ENCODE measurements at regions not wholly inside any gene's neighbourhood (a gene's known extent, or its start where the extent isn't known, plus 50 kb on each side); places are given as distances from the start of the nearest gene placed in this dataset.

- Histone ChIP-seq H3K79me2 (ENCODE audit: insufficient read depth, low read length) (no peaks in the 10 kb centered on the region), H3K27me3 (ENCODE audit: insufficient read depth, low read length) (peaks cover 19% of the 10 kb centered on the region), H4K20me1 (ENCODE audit: insufficient read depth, low read length) (no peaks in the 10 kb centered on the region), H3K27ac (ENCODE audit: low read depth, low read length) (no peak overlapping the region), H3K4me3 (ENCODE audit: insufficient read depth, low read length) (no peak overlapping the region), H3K36me3 (ENCODE audit: insufficient read depth, low read length) (no peaks in the 10 kb centered on the region), H3K9me3 (ENCODE audit: low read depth, low read length) (no peaks in the 10 kb centered on the region), H3K4me1 (ENCODE audit: insufficient read depth, low read length) (peaks cover 3% of the 10 kb centered on the region), H2AFZ (ENCODE audit: low read length) (peak overlapping the region; percentile 32), H3K4me2 (ENCODE audit: insufficient read depth, low read length) (peak overlapping the region; percentile 31)
- peak; percentile 79 for TF ChIP-seq CTCF (IDR thresholded peaks at IDR 0.05; ENCODE audit: extremely low read depth, low read depth, low read length)
- DNase-seq (ENCODE audit: insufficient read length, low spot score, missing footprints), result peak; percentile 88
Observed at GRCh38 chr2:133886735-133887675, 318.7 kb upstream of the NCKAP5 start.

- Histone ChIP-seq H3K79me2 (ENCODE audit: insufficient read depth, low read length) (no peaks in the 10 kb centered on the region), H3K27ac (ENCODE audit: low read depth, low read length) (no peak overlapping the region), H3K4me2 (ENCODE audit: insufficient read depth, low read length) (no peak overlapping the region), H4K20me1 (ENCODE audit: insufficient read depth, low read length) (no peaks in the 10 kb centered on the region), H3K4me1 (ENCODE audit: insufficient read depth, low read length) (peaks cover 3% of the 10 kb centered on the region), H3K9me3 (ENCODE audit: low read depth, low read length) (no peaks in the 10 kb centered on the region), H3K36me3 (ENCODE audit: insufficient read depth, low read length) (no peaks in the 10 kb centered on the region), H3K4me3 (ENCODE audit: insufficient read depth, low read length) (no peak overlapping the region), H2AFZ (ENCODE audit: low read length) (no peak overlapping the region), H3K27me3 (ENCODE audit: insufficient read depth, low read length) (peaks cover 19% of the 10 kb centered on the region)
- TF ChIP-seq CTCF (IDR thresholded peaks at IDR 0.05; ENCODE audit: extremely low read depth, low read depth, low read length), result no peak
- DNase-seq (ENCODE audit: insufficient read length, low spot score, missing footprints), result no peak
Observed at GRCh38 chr2:133887676-133888040, 319.4 kb upstream of the NCKAP5 start.

- Histone ChIP-seq H3K4me3 (ENCODE audit: insufficient read depth, low read length) (no peak overlapping the region), H3K4me2 (ENCODE audit: insufficient read depth, low read length) (no peak overlapping the region), H3K9me3 (ENCODE audit: low read depth, low read length) (no peaks in the 10 kb centered on the region), H3K27ac (ENCODE audit: low read depth, low read length) (no peak overlapping the region), H4K20me1 (ENCODE audit: insufficient read depth, low read length) (no peaks in the 10 kb centered on the region), H3K27me3 (ENCODE audit: insufficient read depth, low read length) (peaks cover 19% of the 10 kb centered on the region), H3K4me1 (ENCODE audit: insufficient read depth, low read length) (peaks cover 3% of the 10 kb centered on the region), H2AFZ (ENCODE audit: low read length) (no peak overlapping the region), H3K79me2 (ENCODE audit: insufficient read depth, low read length) (no peaks in the 10 kb centered on the region), H3K36me3 (ENCODE audit: insufficient read depth, low read length) (no peaks in the 10 kb centered on the region)
- no peak for TF ChIP-seq CTCF (IDR thresholded peaks at IDR 0.05; ENCODE audit: extremely low read depth, low read depth, low read length)
- peak; percentile 76 for DNase-seq (ENCODE audit: insufficient read length, low spot score, missing footprints)
Observed at GRCh38 chr2:133888107-133888506, 319.8 kb upstream of the NCKAP5 start.

GRCh38 chr2:133888621-133889219 lies 320.5 kb upstream of the NCKAP5 start:
- no peak overlapping the region for H3K4me3 ChIP-seq (ENCODE audit: insufficient read depth, low read length)
- H3K9me3 ChIP-seq (ENCODE audit: low read depth, low read length), result no peaks in the 10 kb centered on the region
- no peak for TF ChIP-seq CTCF (IDR thresholded peaks at IDR 0.05; ENCODE audit: extremely low read depth, low read depth, low read length)
- no peak overlapping the region for H3K4me2 ChIP-seq (ENCODE audit: insufficient read depth, low read length)
- H3K79me2 ChIP-seq (ENCODE audit: insufficient read depth, low read length), result no peaks in the 10 kb centered on the region
- no peak overlapping the region for H2AFZ ChIP-seq (ENCODE audit: low read length)
- H4K20me1 ChIP-seq (ENCODE audit: insufficient read depth, low read length), result no peaks in the 10 kb centered on the region
- H3K36me3 ChIP-seq (ENCODE audit: insufficient read depth, low read length), result no peaks in the 10 kb centered on the region
- no peak overlapping the region for H3K27ac ChIP-seq (ENCODE audit: low read depth, low read length)
- DNase-seq (ENCODE audit: insufficient read length, low spot score, missing footprints), result peak; percentile 71
- H3K4me1 ChIP-seq (ENCODE audit: insufficient read depth, low read length), result peaks cover 3% of the 10 kb centered on the region
- peaks cover 19% of the 10 kb centered on the region for H3K27me3 ChIP-seq (ENCODE audit: insufficient read depth, low read length)
